ENCODE measurements at regions not wholly inside any gene's neighbourhood (a gene's known extent, or its start where the extent isn't known, plus 50 kb on each side); places are given as distances from the start of the nearest gene placed in this dataset.
A peak's percentile ranks its signal among the peaks of the same experiment; 100 is the strongest.

GRCh38 chr11:19455731-19456130 lies 215.0 kb upstream of the E2F8 start:
- Histone ChIP-seq H3K4me3 (no peak overlapping the region), H3K9me3 (replicated peaks) (no peaks in the 10 kb centered on the region), H3K27ac (no peak overlapping the region), H3K4me1 (no peaks in the 10 kb centered on the region), H3K36me3 (0 out of 2 replicates have a peak, but pooled peaks cover 5% of the 10 kb centered on the region), H3K27me3 (no peaks in the 10 kb centered on the region)
- DNase-seq: no peak

GRCh38 chr11:19453651-19454257 lies 213.0 kb upstream of the E2F8 start:
- DNase-seq: no peak
- no peaks in the 10 kb centered on the region for H3K27me3 ChIP-seq
- H3K27ac ChIP-seq: no peak overlapping the region
- no peaks in the 10 kb centered on the region for H3K9me3 ChIP-seq (replicated peaks)
- H3K36me3 ChIP-seq: 0 out of 2 replicates have a peak, but pooled peaks cover 5% of the 10 kb centered on the region
- H3K4me1 ChIP-seq: no peaks in the 10 kb centered on the region
- H3K4me3 ChIP-seq: no peak overlapping the region

- H3K9me3 ChIP-seq (replicated peaks): no peaks in the 10 kb centered on the region
- no peaks in the 10 kb centered on the region for H3K27me3 ChIP-seq
- no peak for DNase-seq
- H3K4me1 ChIP-seq: peaks cover 11% of the 10 kb centered on the region
- H3K27ac ChIP-seq: no peak overlapping the region
- no peak overlapping the region for H3K4me3 ChIP-seq
- H3K36me3 ChIP-seq: 0 out of 2 replicates have a peak, but pooled peaks cover 5% of the 10 kb centered on the region
These were observed 210.9 kb upstream of the E2F8 start for GRCh38 chr11:19451609-19452008.

- DNase-seq: no peak
- H3K4me3 ChIP-seq: no peak overlapping the region
These were observed 209.5 kb upstream of the E2F8 start for GRCh38 chr11:19450282-19450681.

GRCh38 chr11:19448651-19449050 lies 207.9 kb upstream of the E2F8 start:
- 0 out of 2 replicates have a peak, but pooled peaks cover 5% of the 10 kb centered on the region for H3K36me3 ChIP-seq
- H3K4me1 ChIP-seq: peaks cover 12% of the 10 kb centered on the region
- DNase-seq: no peak
- no peaks in the 10 kb centered on the region for H3K27me3 ChIP-seq
- H3K9me3 ChIP-seq (replicated peaks): no peaks in the 10 kb centered on the region
- H3K27ac ChIP-seq: no peak overlapping the region
- no peak overlapping the region for H3K4me3 ChIP-seq

More at GRCh38 chr11:19450282-19450681, 209.5 kb upstream of the E2F8 start:
- H3K27ac ChIP-seq: no peak overlapping the region
- no peaks in the 10 kb centered on the region for H3K27me3 ChIP-seq
- no peaks in the 10 kb centered on the region for H3K9me3 ChIP-seq (replicated peaks)
- peaks cover 12% of the 10 kb centered on the region for H3K4me1 ChIP-seq
- 0 out of 2 replicates have a peak, but pooled peaks cover 5% of the 10 kb centered on the region for H3K36me3 ChIP-seq

- Histone ChIP-seq H3K4me1 (peaks cover 17% of the 10 kb centered on the region), H3K9me3 (replicated peaks) (no peaks in the 10 kb centered on the region)
- peak; percentile 54 to 69 for DNase-seq
These were observed 206.4 kb upstream of the E2F8 start for GRCh38 chr11:19447150-19447566.

GRCh38 chr11:19445771-19446170 lies 205.0 kb upstream of the E2F8 start:
- no peak overlapping the region for H3K27ac ChIP-seq
- H3K9me3 ChIP-seq (replicated peaks): no peaks in the 10 kb centered on the region
- no peaks in the 10 kb centered on the region for H3K36me3 ChIP-seq
- H3K4me3 ChIP-seq: no peak overlapping the region
- peaks cover 27% of the 10 kb centered on the region for H3K4me1 ChIP-seq
- no peaks in the 10 kb centered on the region for H3K27me3 ChIP-seq
- no peak for DNase-seq

More at GRCh38 chr11:19447150-19447566, 206.4 kb upstream of the E2F8 start:
- Histone ChIP-seq H3K27ac (no peak overlapping the region), H3K27me3 (no peaks in the 10 kb centered on the region), H3K4me3 (no peak overlapping the region), H3K36me3 (no peaks in the 10 kb centered on the region)

- H3K4me1 ChIP-seq: peaks cover 27% of the 10 kb centered on the region
- H3K27me3 ChIP-seq: no peaks in the 10 kb centered on the region
- no peak overlapping the region for H3K27ac ChIP-seq
- H3K4me3 ChIP-seq: no peak overlapping the region
- DNase-seq: no peak
- no peaks in the 10 kb centered on the region for H3K9me3 ChIP-seq (replicated peaks)
- H3K36me3 ChIP-seq: no peaks in the 10 kb centered on the region
These were observed 203.5 kb upstream of the E2F8 start for GRCh38 chr11:19444231-19444630.

GRCh38 chr11:19442554-19442910 lies 201.8 kb upstream of the E2F8 start:
- no peak for DNase-seq
- Histone ChIP-seq H3K27me3 (no peaks in the 10 kb centered on the region), H3K27ac (no peak overlapping the region), H3K36me3 (no peaks in the 10 kb centered on the region), H3K4me3 (no peak overlapping the region), H3K9me3 (replicated peaks) (no peaks in the 10 kb centered on the region; the same call in 1 of the 2 replicates), H3K4me1 (peaks cover 28% of the 10 kb centered on the region)

- DNase-seq: peak; percentile 67 to 74
- Histone ChIP-seq H3K9me3 (replicated peaks) (no peaks in the 10 kb centered on the region; the same call in 1 of the 2 replicates), H3K27me3 (no peaks in the 10 kb centered on the region), H3K36me3 (no peaks in the 10 kb centered on the region), H3K4me3 (no peak overlapping the region), H3K4me1 (peaks cover 28% of the 10 kb centered on the region), H3K27ac (peak overlapping the region; percentile 6; the same call in 1 of the 2 replicates)
These were observed 201.2 kb upstream of the E2F8 start for GRCh38 chr11:19441752-19442553.

GRCh38 chr11:19441288-19441687 lies 200.5 kb upstream of the E2F8 start:
- Histone ChIP-seq H3K36me3 (no peaks in the 10 kb centered on the region), H3K4me3 (no peak overlapping the region), H3K9me3 (replicated peaks) (no peaks in the 10 kb centered on the region; the same call in 1 of the 2 replicates), H3K4me1 (peaks cover 29% of the 10 kb centered on the region), H3K27me3 (no peaks in the 10 kb centered on the region), H3K27ac (no peak overlapping the region)
- DNase-seq: no peak

- Histone ChIP-seq H3K27me3 (no peaks in the 10 kb centered on the region), H3K4me3 (no peak overlapping the region), H3K36me3 (no peaks in the 10 kb centered on the region), H3K4me1 (peaks cover 38% of the 10 kb centered on the region), H3K27ac (no peak overlapping the region), H3K9me3 (replicated peaks) (no peaks in the 10 kb centered on the region; the same call in 1 of the 2 replicates)
- no peak for DNase-seq
These were observed 197.0 kb upstream of the E2F8 start for GRCh38 chr11:19437760-19438159.

- Histone ChIP-seq H3K4me3 (no peak overlapping the region), H3K4me1 (peaks cover 38% of the 10 kb centered on the region), H3K27ac (no peak overlapping the region), H3K27me3 (no peaks in the 10 kb centered on the region), H3K36me3 (no peaks in the 10 kb centered on the region), H3K9me3 (replicated peaks) (no peaks in the 10 kb centered on the region; the same call in 1 of the 2 replicates)
- DNase-seq: no peak
These were observed 196.2 kb upstream of the E2F8 start for GRCh38 chr11:19436932-19437331.

GRCh38 chr11:19435306-19435989 lies 194.7 kb upstream of the E2F8 start:
- no peaks in the 10 kb centered on the region for H3K27me3 ChIP-seq
- no peak for DNase-seq
- H3K9me3 ChIP-seq (replicated peaks): no peaks in the 10 kb centered on the region; the same call in 1 of the 2 replicates
- H3K36me3 ChIP-seq: no peaks in the 10 kb centered on the region
- H3K4me3 ChIP-seq: no peak overlapping the region
- H3K4me1 ChIP-seq: peaks cover 30% of the 10 kb centered on the region
- H3K27ac ChIP-seq: no peak overlapping the region

- DNase-seq: no peak
- Histone ChIP-seq H3K36me3 (no peaks in the 10 kb centered on the region), H3K4me3 (no peak overlapping the region), H3K9me3 (replicated peaks) (no peaks in the 10 kb centered on the region; the same call in 1 of the 2 replicates), H3K27me3 (no peaks in the 10 kb centered on the region), H3K27ac (no peak overlapping the region), H3K4me1 (peaks cover 30% of the 10 kb centered on the region)
These were observed 193.0 kb upstream of the E2F8 start for GRCh38 chr11:19433791-19434190.

All from SJCRH30 (cell line).